Keratinocyte (primary cell): ENCODE measurements at regions not wholly inside any gene's neighbourhood (a gene's known extent, or its start where the extent isn't known, plus 50 kb on each side); places are given as distances from the start of the nearest gene placed in this dataset.

Experiments
- DNase-seq: peaks from one replicate; pipeline ENCODE4 v3.0.0-alpha.2; 2011; ENCODE audit warnings: low read depth, missing footprints, low spot score
- FAIRE-seq: peaks from 2 replicates; lab custom pipeline; 2011; peaks lifted over from hg19 to GRCh38; lab: Jason Lieb, UNC
- H2AFZ ChIP-seq: 2 replicates; pipeline ENCODE4 v1.6.0; 2012; ENCODE audit warnings: low read length, control low read depth, inconsistent platforms; ENCODE audit not compliant: control insufficient read depth
- H3K27ac ChIP-seq: 2 replicates; pipeline ENCODE4 v1.5.1; 2011; ENCODE audit warnings: low read length; ENCODE audit not compliant: control insufficient read depth, insufficient read depth
- H3K27me3 ChIP-seq: 3 replicates; pipeline ENCODE4 v1.6.0; 2011; ENCODE audit warnings: low read length; ENCODE audit not compliant: control insufficient read depth, insufficient read depth; ENCODE audit errors: extremely low read depth
- H3K36me3 ChIP-seq, 2 experiments: 2 replicates in 1 of 2; 3 replicates in 1 of 2; pipeline ENCODE4 v1.5.1; 2011; ENCODE audit warnings: low read length in 2 of 2, mild to moderate bottlenecking in 1 of 2; ENCODE audit not compliant: control insufficient read depth in 2 of 2, insufficient read depth in 2 of 2; ENCODE audit errors: extremely low read depth in 1 of 2
- H3K4me1 ChIP-seq: 3 replicates; pipeline ENCODE4 v1.5.1; 2011; ENCODE audit warnings: low read length; ENCODE audit not compliant: control insufficient read depth, insufficient read depth; ENCODE audit errors: extremely low read depth
- H3K4me2 ChIP-seq: 3 replicates; pipeline ENCODE4 v1.6.0; 2011; ENCODE audit warnings: low read depth, low read length; ENCODE audit not compliant: control insufficient read depth, insufficient read depth; ENCODE audit errors: extremely low read depth
- H3K4me3 ChIP-seq, 3 experiments: fragments of 200-600 bp in 1 of 3; sonication (generic) in 1 of 3; 2 replicates in 2 of 3; 3 replicates in 1 of 3; pipeline ENCODE4 v1.5.1; 2011 to 2016; ENCODE audit warnings: low read length in 3 of 3, mild to moderate bottlenecking in 3 of 3, control low read depth in 2 of 3, inconsistent platforms in 1 of 3, low read depth in 1 of 3, mixed read lengths in 1 of 3, mixed run types in 1 of 3, moderate library complexity in 1 of 3; ENCODE audit not compliant: control insufficient read depth in 2 of 3, insufficient read depth in 2 of 3; ENCODE audit errors: extremely low read depth in 1 of 3
- H3K79me2 ChIP-seq: 2 replicates; pipeline ENCODE4 v1.6.0; 2012; ENCODE audit warnings: low read length; ENCODE audit not compliant: control insufficient read depth, insufficient read depth
- H3K9ac ChIP-seq: 3 replicates; pipeline ENCODE4 v1.6.0; 2011; ENCODE audit warnings: low read length; ENCODE audit not compliant: control insufficient read depth, insufficient read depth; ENCODE audit errors: extremely low read depth
- H3K9me1 ChIP-seq: 3 replicates; pipeline ENCODE4 v1.6.0; 2011; ENCODE audit warnings: low read length; ENCODE audit not compliant: control insufficient read depth, insufficient read depth; ENCODE audit errors: extremely low read depth
- H3K9me3 ChIP-seq: 2 replicates; pipeline ENCODE4 v1.5.1; 2012; ENCODE audit warnings: low read depth, low read length; ENCODE audit not compliant: control insufficient read depth
- H4K20me1 ChIP-seq: 3 replicates; pipeline ENCODE4 v1.6.0; 2011; ENCODE audit warnings: low read length; ENCODE audit not compliant: control insufficient read depth, insufficient read depth; ENCODE audit errors: extremely low read depth
- EZH2 ChIP-seq: IDR thresholded peaks from one replicate; pipeline ENCODE4 v1.6.1; 2012; ENCODE audit warnings: inconsistent platforms, mild to moderate bottlenecking, low read length, moderate library complexity
- dilution Hi-C: fragments of 300-500 bp; cut with MboI; formaldehyde crosslinking; loops from one replicate; pipeline ENCODE4 v1.7.0; 2020; ENCODE audit warnings: low sequenced_read_pairs; ENCODE audit not compliant: extremely low pct_ligation_motif_present
- TF ChIP-seq, protein P1 (sequence below), 3 experiments: IDR thresholded peaks in 1 of 3; conservative IDR thresholded peaks in 1 of 3; optimal IDR thresholded peaks in 1 of 3; 2 replicates in 2 of 3; 3 replicates in 1 of 3; pipeline versions ENCODE3 to v1.5.1; 2011; ENCODE audit warnings: low read length in 3 of 3, mild to moderate bottlenecking in 3 of 3, moderate library complexity in 2 of 3, control low read depth in 1 of 3, inconsistent platforms in 1 of 3; ENCODE audit not compliant: insufficient read depth in 2 of 3; ENCODE audit errors: extremely low read depth in 1 of 3

GRCh38 chr5:144087576-144087975, 82.9 kb downstream of the YIPF5 start:
- dilution Hi-C loops: no loop called here
- TF ChIP-seq EZH2: no peak
- TF ChIP-seq, protein P1, sequence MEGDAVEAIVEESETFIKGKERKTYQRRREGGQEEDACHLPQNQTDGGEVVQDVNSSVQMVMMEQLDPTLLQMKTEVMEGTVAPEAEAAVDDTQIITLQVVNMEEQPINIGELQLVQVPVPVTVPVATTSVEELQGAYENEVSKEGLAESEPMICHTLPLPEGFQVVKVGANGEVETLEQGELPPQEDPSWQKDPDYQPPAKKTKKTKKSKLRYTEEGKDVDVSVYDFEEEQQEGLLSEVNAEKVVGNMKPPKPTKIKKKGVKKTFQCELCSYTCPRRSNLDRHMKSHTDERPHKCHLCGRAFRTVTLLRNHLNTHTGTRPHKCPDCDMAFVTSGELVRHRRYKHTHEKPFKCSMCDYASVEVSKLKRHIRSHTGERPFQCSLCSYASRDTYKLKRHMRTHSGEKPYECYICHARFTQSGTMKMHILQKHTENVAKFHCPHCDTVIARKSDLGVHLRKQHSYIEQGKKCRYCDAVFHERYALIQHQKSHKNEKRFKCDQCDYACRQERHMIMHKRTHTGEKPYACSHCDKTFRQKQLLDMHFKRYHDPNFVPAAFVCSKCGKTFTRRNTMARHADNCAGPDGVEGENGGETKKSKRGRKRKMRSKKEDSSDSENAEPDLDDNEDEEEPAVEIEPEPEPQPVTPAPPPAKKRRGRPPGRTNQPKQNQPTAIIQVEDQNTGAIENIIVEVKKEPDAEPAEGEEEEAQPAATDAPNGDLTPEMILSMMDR (optimal IDR thresholded peaks at IDR 0.05 in 1 of 3, IDR thresholded peaks at IDR 0.05 in 1 of 3, conservative IDR thresholded peaks at IDR 0.05 in 1 of 3; ENCODE audit: extremely low read depth in 1 of 3, insufficient read depth in 2 of 3, low read length in 3 of 3): no peak

GRCh38 chr5:144088206-144089064, 82.0 kb downstream of the YIPF5 start:
- Histone ChIP-seq H3K27ac (no peak overlapping the region), H3K4me2 (no peak overlapping the region), H4K20me1 (no peaks in the 10 kb centered on the region), H2AFZ (no peak overlapping the region), H3K4me3 (no peak overlapping the region), H3K9me1 (no peaks in the 10 kb centered on the region), H3K9ac (no peak overlapping the region), H3K4me1 (peaks cover 15% of the 10 kb centered on the region), H3K36me3 (no peaks in the 10 kb centered on the region), H3K9me3 (no peaks in the 10 kb centered on the region), H3K27me3 (no peaks in the 10 kb centered on the region), H3K79me2 (no peaks in the 10 kb centered on the region)
- DNase-seq: no peak
- dilution Hi-C loops: no loop called here
- TF ChIP-seq, protein P1 (optimal IDR thresholded peaks at IDR 0.05 in 1 of 3, IDR thresholded peaks at IDR 0.05 in 1 of 3, conservative IDR thresholded peaks at IDR 0.05 in 1 of 3; ENCODE audit: extremely low read depth in 1 of 3, insufficient read depth in 2 of 3, low read length in 3 of 3): no peak
- no peak for TF ChIP-seq EZH2
- FAIRE-seq: no peak

More at GRCh38 chr5:144087576-144087975, 82.9 kb downstream of the YIPF5 start:
- H3K4me3 ChIP-seq: no peak overlapping the region
- H3K4me2 ChIP-seq: no peak overlapping the region
- no peak overlapping the region for H3K9ac ChIP-seq
- FAIRE-seq (no peak), DNase-seq (no peak)
- peaks cover 15% of the 10 kb centered on the region for H3K4me1 ChIP-seq
- no peaks in the 10 kb centered on the region for H3K9me1 ChIP-seq
- H3K9me3 ChIP-seq: no peaks in the 10 kb centered on the region
- H3K27me3 ChIP-seq: no peaks in the 10 kb centered on the region
- no peaks in the 10 kb centered on the region for H4K20me1 ChIP-seq
- no peak overlapping the region for H2AFZ ChIP-seq
- H3K36me3 ChIP-seq: no peaks in the 10 kb centered on the region
- H3K27ac ChIP-seq: no peak overlapping the region
- H3K79me2 ChIP-seq: no peaks in the 10 kb centered on the region
